Heart right ventricle (tissue), 16 donors: ENCODE measurements at regions not wholly inside any gene's neighbourhood (a gene's known extent, or its start where the extent isn't known, plus 50 kb on each side); places are given as distances from the start of the nearest gene placed in this dataset.
A peak's percentile ranks its signal among the peaks of the same experiment; 100 is the strongest.

Experiments used
- ATAC-seq, 8 donors: fragments of 200-7000 bp; cut with Tn5 transposase; one replicate each; pipeline ENCODE4 v1.9.1; 2020; ENCODE audit warnings: mild to moderate bottlenecking in 8 of 8, moderate library complexity in 8 of 8, moderate number of reproducible peaks in 1 of 8
- DNase-seq, 2 donors: peaks; one replicate each; pipeline ENCODE4 v3.0.0-alpha.2; 2020
- H3K27ac ChIP-seq, 10 donors: fragments of 200-600 bp; sonication (generic) in 2 of 10; one replicate each; pipeline versions ENCODE4 v1.5.0 to v1.8.0; 2020 to 2022; ENCODE audit warnings: mild to moderate bottlenecking in 3 of 10
- H3K27me3 ChIP-seq, 7 donors: fragments of 200-600 bp; one replicate each; pipeline ENCODE4 v1.8.0; 2021 to 2022; ENCODE audit warnings: mild to moderate bottlenecking in 2 of 7
- H3K36me3 ChIP-seq, 9 donors: fragments of 200-600 bp; sonication (generic) in 1 of 9; one replicate each; pipeline versions ENCODE4 v1.5.0 to v1.8.0; 2020 to 2022; ENCODE audit warnings: mild to moderate bottlenecking in 2 of 9
- H3K4me1 ChIP-seq, 9 donors: fragments of 200-600 bp; sonication (generic) in 1 of 9; one replicate each; pipeline versions ENCODE4 v1.5.0 to v1.8.0; 2020 to 2022; ENCODE audit warnings: mild to moderate bottlenecking in 4 of 9
- H3K4me3 ChIP-seq, 10 donors: fragments of 200-600 bp; sonication (generic) in 2 of 10; one replicate each; pipeline versions ENCODE4 v1.5.0 to v1.8.0; 2020 to 2022; ENCODE audit warnings: mild to moderate bottlenecking in 7 of 10, moderate library complexity in 2 of 10
- H3K9me3 ChIP-seq, 11 donors: fragments of 200-600 bp in 10 of 11; sonication (generic) in 2 of 11; one replicate each; pipeline versions ENCODE4 v1.5.0 to v1.8.0; 2013 to 2022; ENCODE audit warnings: mild to moderate bottlenecking in 2 of 11, control low read depth in 1 of 11, moderate library complexity in 1 of 11
- WGBS, 2 donors: extraction: QIAGEN DNeasy Blood & Tissue Kit; methylation state at CpG; one replicate each; pipeline ENCODE4 v1.1.7; 2013; ENCODE audit warnings: inconsistent platforms in 1 of 2; 5-methylcytosine and 5-hydroxymethylcytosine counted together
- intact Hi-C, 10 donors: fragments of 100-400 bp; cut with DNase I; formaldehyde crosslinking; loops; one replicate each; pipeline versions ENCODE4 v1.11.1 to v1.14.2; 2022
- TF ChIP-seq, protein P1 (sequence below), 9 donors: fragments of 200-600 bp; sonication (generic) in 2 of 9; IDR thresholded peaks; one replicate each; pipeline versions ENCODE4 v1.5.0 to v1.8.0; 2021 to 2022; ENCODE audit warnings: antibody characterized with exemption in 9 of 9, mild to moderate bottlenecking in 5 of 9, moderate library complexity in 1 of 9
- donor health status: Arrhythmogenic right ventricular cardiomyopathy.
- donor health status: ischemic (EF 13 %, LVEDD 7.1; RV severe dilation, severe dysfunction).
- donor health status: healthy with polysubstance abuse.
- donor health status: DM: no; HTN: yes; CAD: no.
- donor health status: DM: no; HTN: no; CAD: no.
- donor health status: ischemic (EF 25% LVEDD 6.9; RV normal size, moderate dysfunction).
- donor health status: ischemic (EF 25% LVEDD 5.7; RV mildly dilated, moderate dysfunction).
- donor health status: healthy.
- donor health status: DM: yes; HTN: yes; CAD: no.
- donor health status: Ischemic cardiomyopathy.
- donor health status: ischemic (EF 35%, LVEDD 5.7; RV mildly dilated, moderate dysfunction).
- donor health status: nonischemic (EF 11% LVEDD 7.7; RV severe dilation, severe dysfunction).
- donor health status: DM: yes; HTN: yes; CAD: no.
- donor health status: PGD.
- donor health status: ischemic (EF 29% LVEDD 5.4; RV normal size, mild dysfunction).
- donor health status: nonischemic (EF 23%, LVEDD 6.1; RV moderate dilation, normal function).

DNA sequence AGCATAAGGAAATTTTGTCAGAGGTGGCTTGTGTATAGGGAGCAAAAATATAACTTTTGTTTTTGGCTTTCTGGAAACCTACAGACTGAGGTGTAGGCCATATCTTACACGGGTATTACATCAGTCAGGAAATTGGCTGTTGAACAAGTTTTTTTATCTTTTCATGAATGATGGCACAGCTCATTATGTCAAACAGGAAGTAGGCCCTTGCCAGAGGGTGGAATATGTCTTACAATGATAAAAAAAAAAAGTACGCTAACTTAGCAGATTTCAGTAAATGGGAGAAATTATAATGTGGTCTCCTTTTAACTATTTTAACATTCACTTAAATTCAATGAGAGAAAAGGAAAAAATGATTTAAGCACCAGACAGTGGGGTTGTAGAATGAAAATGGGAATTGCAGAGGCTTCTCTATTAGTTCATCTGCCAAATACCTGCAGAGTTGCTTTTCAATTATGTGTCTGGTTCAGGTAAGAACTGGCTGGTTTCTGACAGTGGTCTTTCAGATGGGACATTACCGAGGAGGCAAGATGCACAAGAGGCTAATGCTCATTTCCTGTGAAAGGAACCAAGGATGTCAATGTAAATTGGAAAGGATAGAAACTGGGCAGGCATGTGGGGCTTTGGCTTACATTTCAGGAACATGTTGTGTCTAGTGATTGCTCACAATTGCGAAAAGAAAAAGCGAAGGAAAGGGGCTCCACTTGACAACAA, 169.9 kb downstream of the NNT start:
- H3K9me3 ChIP-seq, result peaks cover 0 to 5% (median 0%) of the 10 kb centered on the region in 11 donors
- H3K4me1 ChIP-seq, result peaks cover 0 to 18% (median 0%) of the 10 kb centered on the region in 9 donors
- ATAC-seq (no peak), DNase-seq (no peak)
- H3K27ac ChIP-seq, result peak overlapping the region in 1 of 10 donors; percentile 20
- no peak overlapping the region for H3K4me3 ChIP-seq
- TF ChIP-seq, protein P1, sequence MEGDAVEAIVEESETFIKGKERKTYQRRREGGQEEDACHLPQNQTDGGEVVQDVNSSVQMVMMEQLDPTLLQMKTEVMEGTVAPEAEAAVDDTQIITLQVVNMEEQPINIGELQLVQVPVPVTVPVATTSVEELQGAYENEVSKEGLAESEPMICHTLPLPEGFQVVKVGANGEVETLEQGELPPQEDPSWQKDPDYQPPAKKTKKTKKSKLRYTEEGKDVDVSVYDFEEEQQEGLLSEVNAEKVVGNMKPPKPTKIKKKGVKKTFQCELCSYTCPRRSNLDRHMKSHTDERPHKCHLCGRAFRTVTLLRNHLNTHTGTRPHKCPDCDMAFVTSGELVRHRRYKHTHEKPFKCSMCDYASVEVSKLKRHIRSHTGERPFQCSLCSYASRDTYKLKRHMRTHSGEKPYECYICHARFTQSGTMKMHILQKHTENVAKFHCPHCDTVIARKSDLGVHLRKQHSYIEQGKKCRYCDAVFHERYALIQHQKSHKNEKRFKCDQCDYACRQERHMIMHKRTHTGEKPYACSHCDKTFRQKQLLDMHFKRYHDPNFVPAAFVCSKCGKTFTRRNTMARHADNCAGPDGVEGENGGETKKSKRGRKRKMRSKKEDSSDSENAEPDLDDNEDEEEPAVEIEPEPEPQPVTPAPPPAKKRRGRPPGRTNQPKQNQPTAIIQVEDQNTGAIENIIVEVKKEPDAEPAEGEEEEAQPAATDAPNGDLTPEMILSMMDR (IDR thresholded peaks at IDR 0.05), result no peak
- H3K27me3 ChIP-seq, result no peaks in the 10 kb centered on the region
- H3K36me3 ChIP-seq, result no peaks in the 10 kb centered on the region
- intact Hi-C loops, result no loop called here
- 56 to 64% methylated on average over 5 of the region's 5 CpGs for WGBS, 2 donors

GRCh38 chr5:43772458-43772763, 169.4 kb downstream of the NNT start:
- no peaks in the 10 kb centered on the region for H3K9me3 ChIP-seq
- intact Hi-C loops, result no loop called here
- 41 to 59% methylated on average over 1 of the region's 1 CpG for WGBS, 2 donors
- no peak overlapping the region for H3K4me3 ChIP-seq
- no peaks in the 10 kb centered on the region for H3K27me3 ChIP-seq
- DNase-seq (no peak), ATAC-seq (no peak)
- no peaks in the 10 kb centered on the region for H3K36me3 ChIP-seq
- peaks cover 0 to 18% (median 0%) of the 10 kb centered on the region in 9 donors for H3K4me1 ChIP-seq
- H3K27ac ChIP-seq, result peak overlapping the region in 1 of 10 donors; percentile 20
- TF ChIP-seq, protein P1 (IDR thresholded peaks at IDR 0.05), result no peak

- Histone ChIP-seq H3K9me3 (no peaks in the 10 kb centered on the region), H3K27ac (peak overlapping the region in 1 of 10 donors; percentile 77), H3K4me3 (no peak overlapping the region), H3K27me3 (no peaks in the 10 kb centered on the region), H3K36me3 (no peaks in the 10 kb centered on the region), H3K4me1 (peaks cover 0 to 18% (median 0%) of the 10 kb centered on the region in 9 donors)
- ATAC-seq (no peak), DNase-seq (no peak)
- TF ChIP-seq, protein P1 (IDR thresholded peaks at IDR 0.05), result no peak
- WGBS, 2 donors, result 94 to 97% methylated on average over 3 of the region's 3 CpGs
- intact Hi-C loops, result no loop called here
Measured at GRCh38 chr5:43771611-43772031, 168.6 kb downstream of the NNT start.

- TF ChIP-seq, protein P1 (IDR thresholded peaks at IDR 0.05), result no peak
Measured at GRCh38 chr5:43769571-43770355, 166.8 kb downstream of the NNT start.

More at GRCh38 chr5:43769571-43770355, 166.8 kb downstream of the NNT start:
- Histone ChIP-seq H3K27ac (peak overlapping the region in 4 of 10 donors; percentile 27 to 77 (median 43)), H3K27me3 (no peaks in the 10 kb centered on the region), H3K4me3 (no peak overlapping the region), H3K36me3 (no peaks in the 10 kb centered on the region), H3K4me1 (peaks cover 0 to 18% (median 0%) of the 10 kb centered on the region in 9 donors), H3K9me3 (no peaks in the 10 kb centered on the region)
- DNase-seq, result peak in 1 of 2 donors; percentile 55
- WGBS, 2 donors, result 47 to 56% methylated on average over 7 of the region's 7 CpGs
- intact Hi-C loops, result no loop called here
- peak; percentile 76 to 95 (median 80) for ATAC-seq
